Small intestine (tissue), 7 donors: ENCODE measurements at regions not wholly inside any gene's neighbourhood (a gene's known extent, or its start where the extent isn't known, plus 50 kb on each side); places are given as distances from the start of the nearest gene placed in this dataset.
A peak's percentile ranks its signal among the peaks of the same experiment; 100 is the strongest.

Experiments
- DNase-seq, 2 donors: peaks; one replicate each; pipeline versions ENCODE4 v3.0.0 to v3.0.0-alpha.2; 2013
- FAIRE-seq: peaks from 2 replicates; lab custom pipeline; 2012; peaks lifted over from hg19 to GRCh38; lab: Jason Lieb, UNC
- H3K27ac ChIP-seq, 3 donors: one replicate each; pipeline ENCODE4 v1.5.1; 2013; ENCODE audit warnings: low read length in 2 of 3, mild to moderate bottlenecking in 2 of 3, control low read depth in 1 of 3, inconsistent platforms in 1 of 3, low read depth in 1 of 3, moderate library complexity in 1 of 3
- H3K27me3 ChIP-seq, 3 donors: one replicate each; pipeline ENCODE4 v1.6.1; 2013; ENCODE audit warnings: low read length in 3 of 3, inconsistent platforms in 1 of 3; ENCODE audit not compliant: control insufficient read depth in 3 of 3, insufficient read depth in 3 of 3
- H3K36me3 ChIP-seq, 3 donors: one replicate each; pipeline ENCODE4 v1.6.1; 2013; ENCODE audit warnings: low read length in 3 of 3, inconsistent platforms in 1 of 3, low read depth in 1 of 3, mild to moderate bottlenecking in 1 of 3, moderate library complexity in 1 of 3; ENCODE audit not compliant: control insufficient read depth in 3 of 3, insufficient read depth in 2 of 3
- H3K4me1 ChIP-seq, 3 donors: one replicate each; pipeline ENCODE4 v1.6.1; 2013; ENCODE audit warnings: low read length in 2 of 3, inconsistent platforms in 1 of 3, low read depth in 1 of 3, mild to moderate bottlenecking in 1 of 3, moderate library complexity in 1 of 3; ENCODE audit not compliant: control insufficient read depth in 3 of 3, insufficient read depth in 2 of 3
- H3K4me3 ChIP-seq, 3 donors: one replicate each; pipeline ENCODE4 v1.5.1; 2013; ENCODE audit warnings: low read length in 3 of 3, control low read depth in 1 of 3, inconsistent platforms in 1 of 3, low read depth in 1 of 3, mild to moderate bottlenecking in 1 of 3, moderate library complexity in 1 of 3
- H3K9me3 ChIP-seq, 2 donors: one replicate each; pipeline ENCODE4 v1.6.1; 2013; ENCODE audit warnings: low read depth in 1 of 2, low read length in 1 of 2; ENCODE audit not compliant: control insufficient read depth in 2 of 2, insufficient read depth in 1 of 2
- WGBS, 3 donors: extraction: QIAGEN DNeasy Blood & Tissue Kit; methylation state at CpG; one replicate each; pipeline ENCODE4 v1.1.7; 2013; 5-methylcytosine and 5-hydroxymethylcytosine counted together
- donor health status: healthy with polysubstance abuse.
- donor health status: control.
- donor health status: control.
- donor health status: Bipolar disorder and iron deficiency.
- donor health status: healthy.

DNA sequence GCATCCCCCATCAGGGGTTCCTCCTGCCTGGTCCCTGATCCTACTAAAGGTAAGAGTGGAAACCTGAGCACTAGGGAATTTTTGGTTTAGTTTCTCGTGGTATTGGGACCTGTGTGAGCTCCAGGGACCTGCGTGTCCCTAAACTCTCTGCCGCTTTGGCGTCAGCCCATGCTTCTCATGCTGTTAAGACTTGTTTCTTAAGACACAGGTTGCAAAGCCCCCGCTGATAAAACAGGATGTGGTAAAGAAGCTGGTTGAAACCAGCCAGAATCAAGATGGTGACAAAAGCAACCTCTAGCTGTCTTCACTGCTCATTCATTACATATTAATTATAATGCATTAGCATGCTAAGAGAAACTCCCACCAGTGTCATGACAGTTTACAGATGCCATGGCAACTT lies 64.6 kb downstream of the LYZL4 start:
- H3K4me3 ChIP-seq = no peak overlapping the region
- no peak for DNase-seq
- 67 to 77% (median 75%) methylated on average over 5 of the region's 5 CpGs for WGBS, 3 donors
- no peaks in the 10 kb centered on the region for H3K4me1 ChIP-seq
- no peaks in the 10 kb centered on the region for H3K36me3 ChIP-seq
- H3K27me3 ChIP-seq = peaks cover 0 to 4% (median 0%) of the 10 kb centered on the region in 3 donors
- no peak overlapping the region for H3K27ac ChIP-seq
- no peaks in the 10 kb centered on the region for H3K9me3 ChIP-seq
- FAIRE-seq = no peak

DNA sequence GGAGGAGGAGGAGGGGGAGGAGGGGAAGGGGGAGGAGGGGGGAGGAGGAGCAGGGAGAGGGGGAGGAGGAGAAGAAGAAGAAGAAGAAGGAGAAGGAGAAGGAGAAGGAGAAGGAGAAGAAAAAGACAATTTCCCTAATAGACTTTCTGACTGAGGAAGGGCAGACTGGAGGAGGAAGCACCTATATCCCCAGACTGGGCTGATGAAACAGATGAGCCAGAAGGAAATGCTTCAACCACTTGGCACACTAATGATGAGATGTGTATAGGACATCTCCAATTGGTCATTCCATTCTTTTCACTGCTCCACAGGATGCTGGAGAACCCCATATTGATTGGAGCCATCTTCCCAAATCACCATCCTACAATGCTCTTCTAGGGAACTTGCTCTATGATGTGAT lies 69.9 kb downstream of the LYZL4 start:
- Histone ChIP-seq H3K9me3 (no peaks in the 10 kb centered on the region), H3K36me3 (no peaks in the 10 kb centered on the region), H3K27ac (no peak overlapping the region), H3K27me3 (peaks cover 0 to 4% (median 3%) of the 10 kb centered on the region in 3 donors), H3K4me3 (no peak overlapping the region), H3K4me1 (no peaks in the 10 kb centered on the region)
- no peak for FAIRE-seq
- no peak for DNase-seq

DNA sequence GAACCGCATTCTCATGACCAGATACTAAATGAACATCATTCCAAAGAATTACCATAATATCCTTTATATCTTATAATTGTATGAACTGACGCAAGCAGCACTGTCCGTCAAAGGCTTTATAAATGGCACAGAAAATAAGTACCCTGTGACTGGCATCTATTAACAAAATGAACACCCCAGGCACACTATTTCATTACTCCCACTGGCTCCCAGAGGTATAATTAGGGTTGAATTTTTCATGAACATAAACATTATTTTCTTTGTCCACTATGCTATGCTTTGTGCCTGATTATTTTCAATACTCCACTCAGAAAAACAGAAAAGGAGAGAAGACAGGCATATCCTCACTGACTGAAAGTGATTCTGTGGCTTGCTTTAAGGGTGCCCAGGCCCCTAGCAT lies 71.1 kb downstream of the LYZL4 start:
- no peaks in the 10 kb centered on the region for H3K9me3 ChIP-seq
- H3K36me3 ChIP-seq = no peaks in the 10 kb centered on the region
- H3K27ac ChIP-seq = no peak overlapping the region
- H3K4me3 ChIP-seq = no peak overlapping the region
- peaks cover 0 to 4% (median 3%) of the 10 kb centered on the region in 3 donors for H3K27me3 ChIP-seq
- WGBS, 3 donors = 93 to 98% (median 94%) methylated on average over 3 of the region's 3 CpGs
- no peak for FAIRE-seq
- H3K4me1 ChIP-seq = no peaks in the 10 kb centered on the region
- no peak for DNase-seq

DNA sequence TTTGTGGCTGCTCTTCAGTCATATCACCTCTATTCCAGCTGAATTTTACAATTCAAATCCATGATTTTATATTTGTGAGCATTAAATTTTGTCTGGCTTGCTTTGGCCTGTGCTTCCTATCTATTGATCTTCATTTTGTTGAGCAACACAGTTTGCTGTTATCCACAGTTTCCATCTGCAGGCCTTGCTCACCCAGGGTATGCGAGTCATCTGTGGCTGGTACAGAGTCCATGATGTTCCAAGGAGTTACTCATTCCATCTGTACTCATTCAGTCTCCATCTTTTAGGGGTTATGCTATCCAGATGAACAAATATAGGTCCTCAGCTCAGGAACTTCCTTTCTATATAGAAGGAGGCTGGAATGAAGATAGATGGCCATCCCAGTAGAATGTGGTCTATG lies 70.1 kb upstream of the CCK start:
- H3K4me3 ChIP-seq = no peak overlapping the region
- FAIRE-seq (no peak), DNase-seq (peak in 1 of 2 donors; percentile 3)
- no peak overlapping the region for H3K27ac ChIP-seq
- no peaks in the 10 kb centered on the region for H3K36me3 ChIP-seq
- H3K27me3 ChIP-seq = peaks cover 0 to 3% (median 0%) of the 10 kb centered on the region in 3 donors
- H3K9me3 ChIP-seq = no peaks in the 10 kb centered on the region
- H3K4me1 ChIP-seq = no peaks in the 10 kb centered on the region
- WGBS, 3 donors = 54 to 85% (median 68%) methylated on average over 1 of the region's 1 CpG

DNA sequence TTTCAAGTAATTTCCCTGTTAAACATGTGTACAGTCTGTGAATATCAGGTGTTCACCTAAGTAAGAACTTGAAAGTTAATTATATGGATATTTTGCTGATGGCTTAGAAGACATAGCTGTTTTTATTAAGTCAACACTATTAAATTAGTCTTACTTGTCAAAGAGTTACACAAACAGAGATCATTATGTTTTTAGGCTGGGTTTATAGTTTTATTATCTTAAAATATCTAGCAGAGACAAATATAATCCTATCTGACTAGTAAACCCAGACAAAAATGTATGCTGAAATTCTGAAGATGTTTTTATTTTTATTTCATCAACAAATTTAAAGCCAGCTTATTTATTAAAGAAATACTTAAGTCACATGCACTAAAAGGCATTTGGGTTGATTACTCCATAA lies 51.2 kb upstream of the CCK start:
- DNase-seq (no peak), FAIRE-seq (no peak)
- Histone ChIP-seq H3K4me1 (no peaks in the 10 kb centered on the region), H3K4me3 (no peak overlapping the region), H3K27ac (no peak overlapping the region), H3K36me3 (no peaks in the 10 kb centered on the region), H3K27me3 (peaks cover 0 to 3% (median 0%) of the 10 kb centered on the region in 3 donors), H3K9me3 (peaks cover 0 to 16% of the 10 kb centered on the region in 2 donors)
